Left lung (tissue), 4 donors: ENCODE measurements at regions not wholly inside any gene's neighbourhood (a gene's known extent, or its start where the extent isn't known, plus 50 kb on each side); places are given as distances from the start of the nearest gene placed in this dataset.
A peak's percentile ranks its signal among the peaks of the same experiment; 100 is the strongest.

Source experiments
- ATAC-seq: fragments of 200-7000 bp; cut with Tn5 transposase; one replicate; pipeline ENCODE4 v1.9.1; 2020; ENCODE audit warnings: moderate library complexity
- DNase-seq, 4 donors: peaks; one replicate each; pipeline ENCODE4 v3.0.0-alpha.2; 2013 to 2020
- H3K27ac ChIP-seq, 2 donors: fragments of 200-600 bp; sonication (generic) in 1 of 2; one replicate each; pipeline versions ENCODE4 v1.5.0 to v1.8.0; 2020 to 2021
- H3K27me3 ChIP-seq, 2 donors: fragments of 200-600 bp; sonication (generic) in 1 of 2; one replicate each; pipeline versions ENCODE4 v1.5.0 to v1.8.0; 2020 to 2021
- H3K36me3 ChIP-seq, 2 donors: fragments of 200-600 bp; sonication (generic) in 1 of 2; one replicate each; pipeline versions ENCODE4 v1.5.0 to v1.8.0; 2020 to 2021
- H3K4me1 ChIP-seq, 2 donors: fragments of 200-600 bp; one replicate each; pipeline ENCODE4 v1.8.0; 2021
- H3K4me3 ChIP-seq, 2 donors: fragments of 200-600 bp; sonication (generic) in 1 of 2; one replicate each; pipeline versions ENCODE4 v1.5.0 to v1.8.0; 2020 to 2021; ENCODE audit warnings: mild to moderate bottlenecking in 1 of 2
- H3K9me3 ChIP-seq, 2 donors: fragments of 200-600 bp; sonication (generic) in 1 of 2; one replicate each; pipeline versions ENCODE4 v1.5.0 to v1.8.0; 2020 to 2021
- intact Hi-C, 2 donors: fragments of 100-400 bp; cut with DNase I; formaldehyde crosslinking; loops; one replicate each; pipeline versions ENCODE4 v1.11.2 to v1.14.2; 2022
- TF ChIP-seq, protein P1 (sequence below), 2 donors: fragments of 200-600 bp; sonication (generic) in 1 of 2; IDR thresholded peaks; one replicate each; pipeline versions ENCODE4 v1.5.0 to v1.8.0; 2021; ENCODE audit warnings: antibody characterized with exemption in 2 of 2
- donor health status: DM: no; HTN: yes; CAD: no.
- donor health status: DM: no; HTN: no; CAD: no.

GRCh38 chr2:38170067-38170466, 94.1 kb upstream of the CYP1B1 start:
- TF ChIP-seq, protein P1, sequence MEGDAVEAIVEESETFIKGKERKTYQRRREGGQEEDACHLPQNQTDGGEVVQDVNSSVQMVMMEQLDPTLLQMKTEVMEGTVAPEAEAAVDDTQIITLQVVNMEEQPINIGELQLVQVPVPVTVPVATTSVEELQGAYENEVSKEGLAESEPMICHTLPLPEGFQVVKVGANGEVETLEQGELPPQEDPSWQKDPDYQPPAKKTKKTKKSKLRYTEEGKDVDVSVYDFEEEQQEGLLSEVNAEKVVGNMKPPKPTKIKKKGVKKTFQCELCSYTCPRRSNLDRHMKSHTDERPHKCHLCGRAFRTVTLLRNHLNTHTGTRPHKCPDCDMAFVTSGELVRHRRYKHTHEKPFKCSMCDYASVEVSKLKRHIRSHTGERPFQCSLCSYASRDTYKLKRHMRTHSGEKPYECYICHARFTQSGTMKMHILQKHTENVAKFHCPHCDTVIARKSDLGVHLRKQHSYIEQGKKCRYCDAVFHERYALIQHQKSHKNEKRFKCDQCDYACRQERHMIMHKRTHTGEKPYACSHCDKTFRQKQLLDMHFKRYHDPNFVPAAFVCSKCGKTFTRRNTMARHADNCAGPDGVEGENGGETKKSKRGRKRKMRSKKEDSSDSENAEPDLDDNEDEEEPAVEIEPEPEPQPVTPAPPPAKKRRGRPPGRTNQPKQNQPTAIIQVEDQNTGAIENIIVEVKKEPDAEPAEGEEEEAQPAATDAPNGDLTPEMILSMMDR (IDR thresholded peaks at IDR 0.05), result no peak
- Histone ChIP-seq H3K4me1 (peaks cover 9 to 25% of the 10 kb centered on the region in 2 donors), H3K36me3 (no peaks in the 10 kb centered on the region), H3K9me3 (no peaks in the 10 kb centered on the region), H3K27me3 (no peaks in the 10 kb centered on the region), H3K4me3 (no peak overlapping the region), H3K27ac (no peak overlapping the region)
- DNase-seq, result no peak
- ATAC-seq, result no peak
- intact Hi-C loops, result no loop called here

DNA sequence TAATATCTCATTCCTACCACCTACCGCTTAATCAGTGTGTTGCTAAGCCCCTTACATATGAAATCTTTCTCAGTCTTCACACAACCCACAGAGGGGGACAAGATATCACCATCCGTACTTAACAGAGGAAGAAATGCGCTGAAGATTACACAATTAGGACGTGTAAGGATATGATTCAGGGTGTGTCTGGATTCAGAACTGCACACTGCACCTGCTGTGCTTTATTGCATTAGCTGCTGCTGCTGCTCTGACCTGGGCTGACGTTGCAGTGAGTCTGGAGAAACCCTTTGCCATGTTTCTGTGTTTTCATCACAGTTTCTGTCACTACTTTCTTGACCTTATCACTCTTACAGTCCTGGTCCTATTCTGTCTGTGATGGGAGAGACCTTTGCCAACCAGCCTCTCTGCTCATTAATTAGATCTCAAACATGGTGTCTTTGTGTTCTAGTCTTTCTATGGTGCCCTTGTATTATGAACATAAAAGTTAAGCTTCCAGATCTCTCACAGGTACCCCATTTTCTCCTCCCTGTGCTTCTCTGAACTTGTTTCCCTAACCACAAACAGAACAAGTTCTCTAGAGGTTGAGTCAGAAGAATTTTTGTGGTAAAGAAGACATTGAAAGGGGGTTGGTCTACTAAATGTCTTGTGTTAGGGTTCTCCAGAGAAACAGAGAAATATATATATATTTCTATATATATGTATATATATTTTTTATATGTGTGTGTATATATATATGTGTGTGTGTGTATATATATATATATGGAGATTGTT, 92.9 kb upstream of the CYP1B1 start:
- no peaks in the 10 kb centered on the region for H3K27me3 ChIP-seq
- H3K36me3 ChIP-seq, result no peaks in the 10 kb centered on the region
- no peak for DNase-seq
- no peak overlapping the region for H3K27ac ChIP-seq
- no peak overlapping the region for H3K4me3 ChIP-seq
- TF ChIP-seq, protein P1 (IDR thresholded peaks at IDR 0.05), result no peak
- H3K9me3 ChIP-seq, result no peaks in the 10 kb centered on the region
- intact Hi-C loops, result no loop called here
- ATAC-seq, result no peak
- peaks cover 3 to 13% of the 10 kb centered on the region in 2 donors for H3K4me1 ChIP-seq

GRCh38 chr2:38167968-38168350, 92.0 kb upstream of the CYP1B1 start:
- peak overlapping the region in 1 of 2 donors; percentile 16 for H3K27ac ChIP-seq
- H3K9me3 ChIP-seq, result no peaks in the 10 kb centered on the region
- ATAC-seq, result no peak
- no peak for DNase-seq
- H3K27me3 ChIP-seq, result no peaks in the 10 kb centered on the region
- no peaks in the 10 kb centered on the region for H3K36me3 ChIP-seq
- H3K4me1 ChIP-seq, result peaks cover 0 to 11% of the 10 kb centered on the region in 2 donors
- H3K4me3 ChIP-seq, result no peak overlapping the region
- intact Hi-C loops, result no loop called here
- TF ChIP-seq, protein P1 (IDR thresholded peaks at IDR 0.05), result no peak

- TF ChIP-seq, protein P1 (IDR thresholded peaks at IDR 0.05), result no peak
- peaks cover 0 to 11% of the 10 kb centered on the region in 2 donors for H3K4me1 ChIP-seq
- intact Hi-C loops, result no loop called here
- H3K36me3 ChIP-seq, result no peaks in the 10 kb centered on the region
- no peaks in the 10 kb centered on the region for H3K27me3 ChIP-seq
- H3K9me3 ChIP-seq, result no peaks in the 10 kb centered on the region
- DNase-seq (no peak), ATAC-seq (no peak)
- no peak overlapping the region for H3K27ac ChIP-seq
- no peak overlapping the region for H3K4me3 ChIP-seq
Measured at GRCh38 chr2:38165698-38166097, 89.7 kb upstream of the CYP1B1 start.

- no peaks in the 10 kb centered on the region for H3K9me3 ChIP-seq
- intact Hi-C loops, result no loop called here
- H3K4me1 ChIP-seq, result peaks cover 0 to 13% of the 10 kb centered on the region in 2 donors
- TF ChIP-seq, protein P1 (IDR thresholded peaks at IDR 0.05), result no peak
- H3K27me3 ChIP-seq, result no peaks in the 10 kb centered on the region
- no peak for DNase-seq
- no peak overlapping the region for H3K27ac ChIP-seq
- no peaks in the 10 kb centered on the region for H3K36me3 ChIP-seq
- no peak overlapping the region for H3K4me3 ChIP-seq
- ATAC-seq, result no peak
Measured at GRCh38 chr2:38164881-38165280, 88.9 kb upstream of the CYP1B1 start.
